ENCODE measurements at regions not wholly inside any gene's neighbourhood (a gene's known extent, or its start where the extent isn't known, plus 50 kb on each side); places are given as distances from the start of the nearest gene placed in this dataset.

DNA sequence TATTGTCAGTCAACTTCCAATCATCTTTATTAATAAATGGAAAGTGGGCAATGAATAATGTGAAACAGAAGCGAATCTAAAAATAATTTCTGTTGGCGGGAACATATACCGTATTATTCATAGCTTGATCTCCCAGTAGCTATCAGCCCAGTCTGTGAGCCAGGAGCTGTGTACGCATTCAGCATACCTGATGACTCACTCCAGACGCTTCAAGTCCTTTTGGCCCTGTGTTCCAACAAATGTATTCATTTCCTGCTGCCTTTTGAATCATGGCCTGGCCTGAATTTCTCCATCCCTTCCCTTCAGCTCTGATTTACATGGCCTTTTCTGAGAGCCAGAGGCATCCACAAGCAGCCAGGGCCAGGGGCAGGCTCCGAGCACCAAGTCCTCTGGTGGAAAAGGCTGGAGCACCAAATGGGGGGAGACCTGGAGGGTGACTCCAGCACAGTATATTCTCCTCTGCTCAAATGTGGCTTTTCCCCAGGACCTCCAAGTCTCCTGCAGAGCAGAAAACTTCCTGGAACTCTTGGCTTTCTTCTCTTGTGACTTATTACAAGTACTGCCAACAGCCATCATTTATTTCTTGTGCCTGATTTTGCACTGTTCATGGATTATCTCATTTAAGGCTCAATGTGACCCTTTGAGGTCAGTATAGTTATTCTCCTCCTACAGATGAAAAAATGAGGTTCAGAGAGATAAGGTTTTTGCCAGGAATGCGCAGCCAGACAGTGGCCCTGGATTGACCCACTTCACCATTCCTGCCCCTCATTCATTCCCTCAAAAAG lies 108.7 kb downstream of the EN1 start:
- TF ChIP-seq, protein P1, sequence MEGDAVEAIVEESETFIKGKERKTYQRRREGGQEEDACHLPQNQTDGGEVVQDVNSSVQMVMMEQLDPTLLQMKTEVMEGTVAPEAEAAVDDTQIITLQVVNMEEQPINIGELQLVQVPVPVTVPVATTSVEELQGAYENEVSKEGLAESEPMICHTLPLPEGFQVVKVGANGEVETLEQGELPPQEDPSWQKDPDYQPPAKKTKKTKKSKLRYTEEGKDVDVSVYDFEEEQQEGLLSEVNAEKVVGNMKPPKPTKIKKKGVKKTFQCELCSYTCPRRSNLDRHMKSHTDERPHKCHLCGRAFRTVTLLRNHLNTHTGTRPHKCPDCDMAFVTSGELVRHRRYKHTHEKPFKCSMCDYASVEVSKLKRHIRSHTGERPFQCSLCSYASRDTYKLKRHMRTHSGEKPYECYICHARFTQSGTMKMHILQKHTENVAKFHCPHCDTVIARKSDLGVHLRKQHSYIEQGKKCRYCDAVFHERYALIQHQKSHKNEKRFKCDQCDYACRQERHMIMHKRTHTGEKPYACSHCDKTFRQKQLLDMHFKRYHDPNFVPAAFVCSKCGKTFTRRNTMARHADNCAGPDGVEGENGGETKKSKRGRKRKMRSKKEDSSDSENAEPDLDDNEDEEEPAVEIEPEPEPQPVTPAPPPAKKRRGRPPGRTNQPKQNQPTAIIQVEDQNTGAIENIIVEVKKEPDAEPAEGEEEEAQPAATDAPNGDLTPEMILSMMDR (IDR thresholded peaks at IDR 0.05; ENCODE audit: poor library complexity, severe bottlenecking), result no peak
- TF ChIP-seq EP300 (conservative IDR thresholded peaks at IDR 0.05; ENCODE audit: poor library complexity, severe bottlenecking) (no peak), POLR2AphosphoS5 (IDR thresholded peaks at IDR 0.05) (no peak), EZH2 (IDR thresholded peaks at IDR 0.05; ENCODE audit: borderline replicate concordance, insufficient read depth, low read length, poor library complexity, severe bottlenecking) (no peak)
